IMR-90 (cell line): ENCODE measurements at regions not wholly inside any gene's neighbourhood (a gene's known extent, or its start where the extent isn't known, plus 50 kb on each side); places are given as distances from the start of the nearest gene placed in this dataset.

Experiments
- ATAC-seq: fragments of 200-7000 bp; cut with Tn5 transposase; 2 replicates; pipeline ENCODE4 v1.9.1; 2020; ENCODE audit warnings: low read depth, mild to moderate bottlenecking, moderate library complexity
- BruUV-seq: library from RNA; stranded (reverse); fragments of 400-500 nt; replicated peaks from 2 replicates; lab custom pipeline; 2021; lab: Mats Ljungman, UMichigan
- CTCF ChIA-PET: fragments of 300-600 bp; formaldehyde crosslinking; extraction: SDS; loops from one replicate; lab custom pipeline; 2021; ENCODE audit warnings: antibody characterized with exemption; lab: Yijun Ruan, JAX
- POLR2A ChIA-PET: fragments of 300-600 bp; sonication (Branson Sonifier 250); formaldehyde crosslinking; loops from one replicate; lab custom pipeline; 2022; ENCODE audit warnings: antibody characterized with exemption; ENCODE audit not compliant: unreplicated experiment; lab: Charles Lee
- DNase-seq: peaks from one replicate; pipeline ENCODE4 v3.0.0; 2013
- H2AFZ ChIP-seq: replicated peaks from 2 replicates; pipeline ENCODE3; 2013; ENCODE audit warnings: low read length, mild to moderate bottlenecking; ENCODE audit not compliant: poor library complexity
- H2AK5ac ChIP-seq: 2 replicates; pipeline ENCODE4 v1.6.1; 2013; ENCODE audit warnings: low read depth, low read length, inconsistent platforms
- H2AK9ac ChIP-seq: replicated peaks from 2 replicates; pipeline ENCODE3; 2013; ENCODE audit warnings: mild to moderate bottlenecking, low read depth, low read length, moderate library complexity; ENCODE audit not compliant: poor library complexity
- H2BK120ac ChIP-seq: 2 replicates; pipeline ENCODE4 v1.6.1; 2013; ENCODE audit warnings: low read depth, low read length, inconsistent platforms
- H2BK15ac ChIP-seq: 3 replicates; pipeline ENCODE4 v1.6.1; 2013; ENCODE audit warnings: low read depth, low read length, inconsistent platforms
- H2BK20ac ChIP-seq: 2 replicates; pipeline ENCODE4 v1.6.1; 2013; ENCODE audit warnings: low read depth, mild to moderate bottlenecking, inconsistent platforms, low read length, moderate library complexity
- H2BK5ac ChIP-seq: 2 replicates; pipeline ENCODE4 v1.6.1; 2013; ENCODE audit warnings: mild to moderate bottlenecking, low read depth, low read length, inconsistent platforms; ENCODE audit not compliant: poor library complexity, severe bottlenecking
- H3K14ac ChIP-seq: replicated peaks from 2 replicates; pipeline ENCODE4 v1.6.1; 2013; ENCODE audit warnings: low read depth, low read length, inconsistent platforms
- H3K18ac ChIP-seq: 2 replicates; pipeline ENCODE4 v1.6.1; 2013; ENCODE audit warnings: low read depth, low read length, control low read depth
- H3K23ac ChIP-seq: 2 replicates; pipeline ENCODE4 v1.6.1; 2013; ENCODE audit warnings: low read depth, low read length, inconsistent platforms
- H3K27ac ChIP-seq: 2 replicates; pipeline ENCODE4 v1.5.1; 2013; ENCODE audit warnings: mild to moderate bottlenecking, control low read depth, low read length; ENCODE audit not compliant: insufficient read depth
- H3K27me3 ChIP-seq: 2 replicates; pipeline ENCODE4 v1.6.1; 2013; ENCODE audit warnings: low read length; ENCODE audit not compliant: control insufficient read depth, insufficient read depth
- H3K36me3 ChIP-seq: 2 replicates; pipeline ENCODE4 v1.6.1; 2013; ENCODE audit warnings: low read length, mixed read lengths; ENCODE audit not compliant: control insufficient read depth, insufficient read depth
- H3K4ac ChIP-seq: 2 replicates; pipeline ENCODE4 v1.6.1; 2013; ENCODE audit warnings: low read depth, low read length, inconsistent platforms
- H3K4me1 ChIP-seq: 2 replicates; pipeline ENCODE4 v1.6.1; 2013; ENCODE audit warnings: low read length, mixed read lengths; ENCODE audit not compliant: control insufficient read depth, insufficient read depth
- H3K4me2 ChIP-seq: 2 replicates; pipeline ENCODE4 v1.6.1; 2013; ENCODE audit warnings: low read depth, mild to moderate bottlenecking, control low read depth, low read length, moderate library complexity
- H3K4me3 ChIP-seq: 2 replicates; pipeline ENCODE4 v1.5.1; 2013; ENCODE audit warnings: low read depth, mild to moderate bottlenecking, control low read depth, low read length, moderate library complexity; ENCODE audit not compliant: insufficient read depth
- H3K56ac ChIP-seq: 2 replicates; pipeline ENCODE4 v1.6.1; 2013; ENCODE audit warnings: low read length, inconsistent platforms; ENCODE audit not compliant: insufficient read depth; ENCODE audit errors: extremely low read depth
- H3K79me1 ChIP-seq, 2 experiments: 2 replicates each; pipeline ENCODE4 v1.6.1; 2013; ENCODE audit warnings: low read length in 2 of 2, inconsistent platforms in 1 of 2, low read depth in 1 of 2
- H3K9ac ChIP-seq: 2 replicates; pipeline ENCODE4 v1.6.1; 2013; ENCODE audit warnings: low read depth, low read length, control low read depth
- H3K9me1 ChIP-seq: 2 replicates; pipeline ENCODE4 v1.6.1; 2013; ENCODE audit warnings: low read length, inconsistent platforms; ENCODE audit not compliant: insufficient read depth
- H3K9me3 ChIP-seq: 2 replicates; pipeline ENCODE4 v1.6.1; 2013; ENCODE audit warnings: low read length; ENCODE audit not compliant: control insufficient read depth, insufficient read depth
- H4K20me1 ChIP-seq: 2 replicates; pipeline ENCODE4 v1.6.1; 2013; ENCODE audit warnings: low read length, inconsistent platforms; ENCODE audit not compliant: insufficient read depth
- H4K5ac ChIP-seq: 2 replicates; pipeline ENCODE4 v1.6.1; 2013; ENCODE audit warnings: mild to moderate bottlenecking, low read depth, low read length, control low read depth
- H4K8ac ChIP-seq, 2 experiments: 2 replicates each; pipeline ENCODE4 v1.6.1; 2013; ENCODE audit warnings: low read depth in 2 of 2, low read length in 2 of 2, control low read depth in 1 of 2, inconsistent platforms in 1 of 2
- H4K91ac ChIP-seq: 2 replicates; pipeline ENCODE4 v1.6.1; 2013; ENCODE audit warnings: low read depth, low read length, inconsistent platforms; ENCODE audit not compliant: insufficient read depth
- BHLHE40 ChIP-seq: fragments of 150-350 bp; IDR thresholded peaks from 2 replicates; pipeline ENCODE4 v1.6.1; 2016; ENCODE audit warnings: mild to moderate bottlenecking, low read depth, low read length
- FOS ChIP-seq: fragments of 150-350 bp; IDR thresholded peaks from 2 replicates; pipeline ENCODE4 v1.6.1; 2016; ENCODE audit warnings: low read depth, low read length
- MAFK ChIP-seq: IDR thresholded peaks from 2 replicates; pipeline ENCODE4 v1.6.1; 2012; ENCODE audit warnings: low read depth, low read length, improper control_type of control experiment
- WGBS, 2 experiments: methylation state at CpG; one replicate each; pipeline versions ENCODE4 v1.1.5 to v1.1.7; 2013; ENCODE audit warnings: missing lambda C conversion rate in 2 of 2; ENCODE audit not compliant: insufficient read length in 1 of 2; ENCODE audit errors: extremely low coverage in 2 of 2; 5-methylcytosine and 5-hydroxymethylcytosine counted together
- dilution Hi-C: fragments of 300-500 bp; cut with HindIII; formaldehyde crosslinking; loops from one replicate; pipeline ENCODE4 v1.14.3; 2018; ENCODE audit warnings: low sequenced_read_pairs; ENCODE audit not compliant: unreplicated experiment
- in situ Hi-C: fragments of 300-500 bp; cut with MboI; formaldehyde crosslinking; loops from 3 replicates; pipeline ENCODE4 v1.14.3; 2019; ENCODE audit warnings: low sequenced_read_pairs, inconsistent platforms, mixed read lengths
- intact Hi-C: fragments of 100-400 bp; cut with micrococcal nuclease; formaldehyde crosslinking; loops from 2 replicates; pipeline ENCODE4 v1.10.0; 2022
- TF ChIP-seq, protein P1 (sequence below): conservative IDR thresholded peaks from 2 replicates; pipeline ENCODE4 v1.5.1; 2012; ENCODE audit warnings: mild to moderate bottlenecking, low read depth, low read length, improper control_type of control experiment

DNA sequence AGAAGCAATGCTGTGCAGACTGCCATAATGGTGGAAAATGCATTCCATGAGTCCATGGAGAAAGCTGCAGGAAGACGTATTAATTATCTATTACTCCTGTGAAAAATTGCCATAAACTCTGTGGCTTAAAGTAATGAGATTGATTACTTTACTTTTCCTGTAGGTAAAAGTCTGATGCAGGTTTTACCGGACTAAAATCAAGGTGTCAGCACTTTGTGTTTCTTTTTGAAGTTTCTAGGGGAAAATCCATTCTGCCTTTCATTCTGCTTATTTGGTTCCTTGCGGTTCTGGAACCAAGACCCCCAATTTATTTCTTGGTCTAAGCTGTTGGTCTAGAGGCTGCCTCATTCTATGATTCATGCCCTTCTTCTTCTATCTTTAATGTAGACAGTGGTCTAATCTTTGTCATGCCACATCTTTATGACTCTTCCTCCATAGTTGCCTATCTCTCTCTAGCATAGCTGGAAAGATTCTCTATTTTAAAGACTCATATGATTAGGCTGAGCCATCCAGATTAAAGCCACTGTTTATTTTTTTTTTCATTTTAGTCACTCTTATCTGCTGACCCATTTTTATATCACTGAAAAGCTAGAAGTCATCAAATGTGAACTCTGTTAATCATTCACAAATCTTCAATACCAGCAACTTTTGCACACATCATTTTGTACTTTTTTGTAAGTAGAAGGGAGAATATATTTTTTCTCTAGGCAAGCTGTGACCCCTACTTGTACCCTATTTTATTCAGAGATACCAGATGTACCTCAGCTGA, 2056.4 kb downstream of the PCDH7 start:
- Histone ChIP-seq H3K4me3 (no peak overlapping the region), H3K4ac (no peak overlapping the region), H2AK9ac (no peak overlapping the region), H2BK20ac (no peak overlapping the region), H2BK120ac (no peak overlapping the region), H2AFZ (no peak overlapping the region), H2BK5ac (no peak overlapping the region), H3K14ac (no peak overlapping the region), H3K9me1 (no peaks in the 10 kb centered on the region), H2BK15ac (no peak overlapping the region), H3K9me3 (no peaks in the 10 kb centered on the region), H3K4me1 (no peaks in the 10 kb centered on the region), H4K20me1 (no peaks in the 10 kb centered on the region), H3K56ac (no peak overlapping the region), H4K5ac (no peak overlapping the region), H4K8ac (no peak overlapping the region), H2AK5ac (no peak overlapping the region), H3K27me3 (no peaks in the 10 kb centered on the region), H3K27ac (no peak overlapping the region), H4K91ac (no peak overlapping the region), H3K23ac (no peak overlapping the region), H3K18ac (no peak overlapping the region), H3K9ac (no peak overlapping the region), H3K4me2 (no peak overlapping the region), H3K36me3 (no peaks in the 10 kb centered on the region), H3K79me1 (no peaks in the 10 kb centered on the region)
- no CpG with 5 or more reads among the region's 3 CpGs for WGBS, 2 experiments
- in situ Hi-C loops, result no loop called here
- no peak for DNase-seq
- dilution Hi-C loops, result no loop called here
- intact Hi-C loops, result no loop called here
- TF ChIP-seq, protein P1, sequence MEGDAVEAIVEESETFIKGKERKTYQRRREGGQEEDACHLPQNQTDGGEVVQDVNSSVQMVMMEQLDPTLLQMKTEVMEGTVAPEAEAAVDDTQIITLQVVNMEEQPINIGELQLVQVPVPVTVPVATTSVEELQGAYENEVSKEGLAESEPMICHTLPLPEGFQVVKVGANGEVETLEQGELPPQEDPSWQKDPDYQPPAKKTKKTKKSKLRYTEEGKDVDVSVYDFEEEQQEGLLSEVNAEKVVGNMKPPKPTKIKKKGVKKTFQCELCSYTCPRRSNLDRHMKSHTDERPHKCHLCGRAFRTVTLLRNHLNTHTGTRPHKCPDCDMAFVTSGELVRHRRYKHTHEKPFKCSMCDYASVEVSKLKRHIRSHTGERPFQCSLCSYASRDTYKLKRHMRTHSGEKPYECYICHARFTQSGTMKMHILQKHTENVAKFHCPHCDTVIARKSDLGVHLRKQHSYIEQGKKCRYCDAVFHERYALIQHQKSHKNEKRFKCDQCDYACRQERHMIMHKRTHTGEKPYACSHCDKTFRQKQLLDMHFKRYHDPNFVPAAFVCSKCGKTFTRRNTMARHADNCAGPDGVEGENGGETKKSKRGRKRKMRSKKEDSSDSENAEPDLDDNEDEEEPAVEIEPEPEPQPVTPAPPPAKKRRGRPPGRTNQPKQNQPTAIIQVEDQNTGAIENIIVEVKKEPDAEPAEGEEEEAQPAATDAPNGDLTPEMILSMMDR, result no peak
- peak; percentile 60 for TF ChIP-seq MAFK
- no peak for TF ChIP-seq FOS
- no peak for TF ChIP-seq BHLHE40
- POLR2A ChIA-PET, result interaction anchor here (0.5 kb wide), 1 partner anchor 1500 kb away, joined by 3 read pairs; no protein-coding TSS in a partner anchor
- BruUV-seq, result no TSS peak
- no peak for ATAC-seq
- CTCF ChIA-PET, result no interaction called here
